ENCODE measurements at regions not wholly inside any gene's neighbourhood (a gene's known extent, or its start where the extent isn't known, plus 50 kb on each side); places are given as distances from the start of the nearest gene placed in this dataset.

- TF ChIP-seq POLR2A (IDR thresholded peaks at IDR 0.05) = no peak
- no peak for TF ChIP-seq CTCF (IDR thresholded peaks at IDR 0.05)
- no peak for TF ChIP-seq POLR2AphosphoS5 (IDR thresholded peaks at IDR 0.05)
Observed at GRCh38 chr17:69876757-69877156, 198.3 kb upstream of the KCNJ16 start.

All from breast epithelium (tissue), 3 donors.